H9 (cell line): ENCODE measurements at regions not wholly inside any gene's neighbourhood (a gene's known extent, or its start where the extent isn't known, plus 50 kb on each side); places are given as distances from the start of the nearest gene placed in this dataset.

Source experiments
- DNase-seq: peaks from one replicate; pipeline ENCODE4 v3.0.0-alpha.2; 2017
- H2AFZ ChIP-seq: one replicate; pipeline ENCODE4 v1.6.1; 2013; ENCODE audit warnings: mild to moderate bottlenecking, low read length, control low read depth, moderate library complexity
- H2AK5ac ChIP-seq: 2 replicates; pipeline ENCODE4 v1.6.1; 2013; ENCODE audit warnings: low read length, control low read depth, mixed read lengths; ENCODE audit not compliant: insufficient read length
- H2BK120ac ChIP-seq: one replicate; pipeline ENCODE4 v1.6.1; 2013; ENCODE audit warnings: low read depth, mild to moderate bottlenecking, low read length, control low read depth, inconsistent platforms; ENCODE audit not compliant: poor library complexity, severe bottlenecking
- H2BK12ac ChIP-seq: 2 replicates; pipeline ENCODE4 v1.6.1; 2013; ENCODE audit warnings: low read length, control low read depth, mixed read lengths, low read depth; ENCODE audit not compliant: insufficient read length
- H2BK15ac ChIP-seq: 2 replicates; pipeline ENCODE4 v1.6.1; 2013; ENCODE audit warnings: low read depth, low read length, control low read depth
- H2BK20ac ChIP-seq: one replicate; pipeline ENCODE4 v1.6.1; 2013; ENCODE audit warnings: low read depth, mild to moderate bottlenecking, low read length, control low read depth, inconsistent platforms; ENCODE audit not compliant: poor library complexity, severe bottlenecking
- H2BK5ac ChIP-seq: 2 replicates; pipeline ENCODE4 v1.6.1; 2013; ENCODE audit warnings: low read length, control low read depth, mixed read lengths; ENCODE audit not compliant: insufficient read length
- H3K14ac ChIP-seq: 2 replicates; pipeline ENCODE4 v1.6.1; 2013; ENCODE audit warnings: low read length, control low read depth; ENCODE audit not compliant: insufficient read depth
- H3K18ac ChIP-seq: 2 replicates; pipeline ENCODE4 v1.6.1; 2013; ENCODE audit warnings: low read depth, mild to moderate bottlenecking, mixed read lengths, low read length, control low read depth; ENCODE audit not compliant: insufficient read length
- H3K23ac ChIP-seq: 2 replicates; pipeline ENCODE4 v1.6.1; 2013; ENCODE audit warnings: low read length, control low read depth, mixed read lengths, low read depth; ENCODE audit not compliant: insufficient read length
- H3K23me2 ChIP-seq: 2 replicates; pipeline ENCODE4 v1.6.1; 2013; ENCODE audit warnings: low read depth, mild to moderate bottlenecking, mixed read lengths, low read length, control low read depth; ENCODE audit not compliant: insufficient read length, poor library complexity, severe bottlenecking
- H3K27ac ChIP-seq: 2 replicates; pipeline ENCODE4 v1.5.1; 2013; ENCODE audit warnings: low read length, control low read depth, mixed read lengths, low read depth; ENCODE audit not compliant: insufficient read length
- H3K27me3 ChIP-seq: 2 replicates; pipeline ENCODE4 v1.6.1; 2013; ENCODE audit warnings: low read length, control low read depth, inconsistent platforms; ENCODE audit not compliant: insufficient read depth
- H3K4ac ChIP-seq: 2 replicates; pipeline ENCODE4 v1.6.1; 2013; ENCODE audit warnings: low read depth, mild to moderate bottlenecking, control low read depth, inconsistent platforms, low read length, moderate library complexity
- H3K4me1 ChIP-seq: 2 replicates; pipeline ENCODE4 v1.6.1; 2013; ENCODE audit warnings: low read length, control low read depth, inconsistent platforms; ENCODE audit not compliant: insufficient read depth
- H3K4me2 ChIP-seq: 2 replicates; pipeline ENCODE4 v1.6.1; 2013; ENCODE audit warnings: low read length, control low read depth, mixed read lengths; ENCODE audit not compliant: insufficient read length, insufficient read depth
- H3K56ac ChIP-seq: 2 replicates; pipeline ENCODE4 v1.6.1; 2013; ENCODE audit warnings: low read depth, mild to moderate bottlenecking, mixed read lengths, low read length, control low read depth; ENCODE audit not compliant: insufficient read length
- H3K79me1 ChIP-seq: 2 replicates; pipeline ENCODE4 v1.6.1; 2013; ENCODE audit warnings: low read depth, mild to moderate bottlenecking, moderate library complexity, low read length, control low read depth, inconsistent platforms; ENCODE audit not compliant: insufficient read depth, poor library complexity, severe bottlenecking
- H3K79me2 ChIP-seq: 2 replicates; pipeline ENCODE4 v1.6.1; 2013; ENCODE audit warnings: low read length, control low read depth, inconsistent platforms; ENCODE audit not compliant: insufficient read depth
- H3K9ac ChIP-seq: 2 replicates; pipeline ENCODE4 v1.6.1; 2013; ENCODE audit warnings: low read length, control low read depth, mixed read lengths; ENCODE audit not compliant: insufficient read length; ENCODE audit errors: extremely low read depth
- H3K9me3 ChIP-seq: one replicate; pipeline ENCODE4 v1.6.1; 2013; ENCODE audit warnings: low read depth, low read length, inconsistent platforms; ENCODE audit not compliant: control insufficient read depth
- H3T11ph ChIP-seq: one replicate; pipeline ENCODE4 v1.6.1; 2013; ENCODE audit warnings: mild to moderate bottlenecking, low read length, control low read depth, inconsistent platforms
- H4K20me1 ChIP-seq: one replicate; pipeline ENCODE4 v1.6.1; 2013; ENCODE audit not compliant: control insufficient read depth, insufficient read length, insufficient read depth
- H4K5ac ChIP-seq: 2 replicates; pipeline ENCODE4 v1.6.1; 2013; ENCODE audit warnings: low read depth, mild to moderate bottlenecking, mixed read lengths, low read length, control low read depth; ENCODE audit not compliant: insufficient read length
- H4K8ac ChIP-seq: replicated peaks from 2 replicates; pipeline ENCODE4 v1.6.1; 2013; ENCODE audit warnings: low read length, control low read depth, mixed read lengths, low read depth; ENCODE audit not compliant: insufficient read length
- H4K91ac ChIP-seq: 2 replicates; pipeline ENCODE4 v1.6.1; 2013; ENCODE audit warnings: low read depth, mild to moderate bottlenecking, moderate library complexity, mixed read lengths, low read length, control low read depth; ENCODE audit not compliant: insufficient read length
- H3K27ac Mint-ChIP-seq, 3 experiments: 2 replicates in 2 of 3; 3 replicates in 1 of 3; pipeline ENCODE4 v1.8.0; 2020 to 2021; ENCODE audit warnings: mixed read lengths in 3 of 3, mild to moderate bottlenecking in 1 of 3, moderate library complexity in 1 of 3
- H3K27me3 Mint-ChIP-seq: 2 replicates; pipeline ENCODE4 v1.8.0; 2021; ENCODE audit warnings: low read depth, mild to moderate bottlenecking, moderate library complexity, mixed read lengths
- H3K36me3 Mint-ChIP-seq, 3 experiments: 2 replicates in 2 of 3; 3 replicates in 1 of 3; pipeline ENCODE4 v1.8.0; 2020 to 2021; ENCODE audit warnings: low read depth in 3 of 3, mixed read lengths in 3 of 3; ENCODE audit not compliant: insufficient read depth in 1 of 3
- H3K4me1 Mint-ChIP-seq, 2 experiments: 2 replicates each; pipeline ENCODE4 v1.8.0; 2020; ENCODE audit warnings: mixed read lengths in 2 of 2
- H3K4me3 Mint-ChIP-seq, 2 experiments: 2 replicates in 1 of 2; 3 replicates in 1 of 2; pipeline ENCODE4 v1.8.0; 2020 to 2021; ENCODE audit warnings: mild to moderate bottlenecking in 2 of 2, mixed read lengths in 2 of 2, moderate library complexity in 1 of 2
- H3K9me3 Mint-ChIP-seq, 2 experiments: 2 replicates in 1 of 2; 3 replicates in 1 of 2; pipeline ENCODE4 v1.8.0; 2020; ENCODE audit warnings: mild to moderate bottlenecking in 2 of 2, mixed read lengths in 2 of 2, moderate library complexity in 1 of 2
- WGBS: extraction: QIAGEN DNeasy Blood & Tissue Kit; methylation state at CpG from one replicate; pipeline ENCODE4 v1.1.7; 2013; ENCODE audit warnings: missing lambda C conversion rate, low lambda C conversion rate, mixed read lengths; ENCODE audit not compliant: insufficient read length; ENCODE audit errors: extremely low coverage; 5-methylcytosine and 5-hydroxymethylcytosine counted together
- TF ChIP-seq, protein P1 (sequence below): fragments of 200-600 bp; sonication (generic); conservative IDR thresholded peaks from 3 replicates; pipeline ENCODE4 v1.8.0; 2021; ENCODE audit warnings: antibody characterized with exemption, mild to moderate bottlenecking

DNA sequence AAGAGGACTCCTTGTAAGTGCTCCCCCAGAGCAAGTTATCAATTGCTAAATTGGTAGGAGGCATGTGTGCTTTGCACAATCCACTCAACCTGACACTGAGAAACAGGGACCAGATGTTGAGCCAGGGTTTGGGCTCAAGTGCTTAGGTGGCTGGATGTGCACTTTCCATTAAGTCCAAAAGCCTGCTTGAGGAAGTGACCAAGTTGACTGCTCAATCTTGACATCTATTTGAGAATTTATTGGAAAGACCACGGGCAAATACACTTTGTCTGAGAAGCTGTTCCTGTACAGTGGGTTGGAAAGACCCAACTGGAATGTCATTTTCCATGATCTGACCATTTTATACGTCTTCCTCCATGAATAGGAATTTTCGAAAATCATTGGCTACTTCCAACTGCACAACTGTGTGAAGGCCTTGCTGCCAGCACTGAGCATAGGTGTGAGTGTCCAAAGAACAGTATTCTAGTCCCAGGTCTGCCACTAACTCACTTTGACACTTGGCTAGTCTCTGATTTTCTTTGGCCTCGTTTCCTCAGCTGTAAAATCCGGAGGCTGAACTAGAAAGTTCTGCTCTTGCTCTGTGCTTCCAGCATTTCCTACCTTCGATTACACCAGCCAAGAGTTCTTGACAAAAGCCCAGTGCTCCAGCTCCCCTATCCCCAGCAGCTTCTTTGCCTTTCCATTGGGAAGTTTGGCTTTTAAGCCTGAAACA is 186.9 kb upstream of the ECI2 start:
- Mint-ChIP-seq H3K4me3 (no peak overlapping the region), H3K36me3 (no peaks in the 10 kb centered on the region), H3K4me1 (peaks cover 28 to 32% of the 10 kb centered on the region in 2 experiments), H3K27ac (no peak overlapping the region; a peak in 1 of 7 replicates), H3K27me3 (no peaks in the 10 kb centered on the region; the same call in 1 of the 2 replicates), H3K9me3 (no peaks in the 10 kb centered on the region)
- Histone ChIP-seq H3T11ph (no peak overlapping the region), H4K20me1 (no peaks in the 10 kb centered on the region), H3K23ac (no peak overlapping the region), H3K14ac (no peak overlapping the region), H4K5ac (no peak overlapping the region), H3K79me1 (no peaks in the 10 kb centered on the region), H3K27ac (no peak overlapping the region), H4K8ac (no peak overlapping the region), H3K79me2 (no peaks in the 10 kb centered on the region), H2BK120ac (no peak overlapping the region), H3K23me2 (no peaks in the 10 kb centered on the region), H3K4me1 (no peaks in the 10 kb centered on the region; the same call in none of the 2 replicates), H3K27me3 (no peaks in the 10 kb centered on the region), H3K4ac (no peak overlapping the region), H3K9ac (no peak overlapping the region), H2BK5ac (no peak overlapping the region), H2AFZ (no peak overlapping the region), H3K9me3 (no peaks in the 10 kb centered on the region), H2AK5ac (no peak overlapping the region), H2BK20ac (no peak overlapping the region), H2BK15ac (no peak overlapping the region), H3K56ac (no peak overlapping the region), H3K4me2 (no peak overlapping the region), H2BK12ac (no peak overlapping the region), H4K91ac (no peak overlapping the region), H3K18ac (no peak overlapping the region)
- TF ChIP-seq, protein P1, sequence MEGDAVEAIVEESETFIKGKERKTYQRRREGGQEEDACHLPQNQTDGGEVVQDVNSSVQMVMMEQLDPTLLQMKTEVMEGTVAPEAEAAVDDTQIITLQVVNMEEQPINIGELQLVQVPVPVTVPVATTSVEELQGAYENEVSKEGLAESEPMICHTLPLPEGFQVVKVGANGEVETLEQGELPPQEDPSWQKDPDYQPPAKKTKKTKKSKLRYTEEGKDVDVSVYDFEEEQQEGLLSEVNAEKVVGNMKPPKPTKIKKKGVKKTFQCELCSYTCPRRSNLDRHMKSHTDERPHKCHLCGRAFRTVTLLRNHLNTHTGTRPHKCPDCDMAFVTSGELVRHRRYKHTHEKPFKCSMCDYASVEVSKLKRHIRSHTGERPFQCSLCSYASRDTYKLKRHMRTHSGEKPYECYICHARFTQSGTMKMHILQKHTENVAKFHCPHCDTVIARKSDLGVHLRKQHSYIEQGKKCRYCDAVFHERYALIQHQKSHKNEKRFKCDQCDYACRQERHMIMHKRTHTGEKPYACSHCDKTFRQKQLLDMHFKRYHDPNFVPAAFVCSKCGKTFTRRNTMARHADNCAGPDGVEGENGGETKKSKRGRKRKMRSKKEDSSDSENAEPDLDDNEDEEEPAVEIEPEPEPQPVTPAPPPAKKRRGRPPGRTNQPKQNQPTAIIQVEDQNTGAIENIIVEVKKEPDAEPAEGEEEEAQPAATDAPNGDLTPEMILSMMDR: no peak
- DNase-seq: no peak
- WGBS: no CpG with 5 or more reads among the region's 6 CpGs
